ENCODE measurements at regions not wholly inside any gene's neighbourhood (a gene's known extent, or its start where the extent isn't known, plus 50 kb on each side); places are given as distances from the start of the nearest gene placed in this dataset.

GRCh38 chr7:116355424-116355765, 144.1 kb upstream of the CAV2 start:
- H3K4me1 ChIP-seq, result no peaks in the 10 kb centered on the region
- H3K36me3 ChIP-seq (ENCODE audit: control insufficient read depth, insufficient read depth, low read length), result no peaks in the 10 kb centered on the region
- no peak overlapping the region for H2AFZ ChIP-seq
- no peak for TF ChIP-seq CTCF (IDR thresholded peaks at IDR 0.05)
- no peaks in the 10 kb centered on the region for H3K27me3 ChIP-seq (ENCODE audit: control insufficient read depth, insufficient read depth, low read length)
- H3K79me2 ChIP-seq, result no peaks in the 10 kb centered on the region
- H3K4me2 ChIP-seq (ENCODE audit: low read length), result no peak overlapping the region
- no peaks in the 10 kb centered on the region for H3K9me3 ChIP-seq (ENCODE audit: control insufficient read depth, low read length)
- peak overlapping the region; percentile 71 for H3K27ac ChIP-seq
- no peak overlapping the region for H3K4me3 ChIP-seq (ENCODE audit: low read depth, low read length)
- no peak overlapping the region for H3K9ac ChIP-seq

GRCh38 chr7:116356333-116356965, 143.1 kb upstream of the CAV2 start:
- Histone ChIP-seq H3K36me3 (ENCODE audit: control insufficient read depth, insufficient read depth, low read length) (no peaks in the 10 kb centered on the region), H3K9me3 (ENCODE audit: control insufficient read depth, low read length) (no peaks in the 10 kb centered on the region), H3K4me1 (no peaks in the 10 kb centered on the region), H3K27ac (no peak overlapping the region), H3K27me3 (ENCODE audit: control insufficient read depth, insufficient read depth, low read length) (no peaks in the 10 kb centered on the region), H3K9ac (no peak overlapping the region), H2AFZ (no peak overlapping the region), H3K4me2 (ENCODE audit: low read length) (no peak overlapping the region), H3K79me2 (no peaks in the 10 kb centered on the region), H3K4me3 (ENCODE audit: low read depth, low read length) (no peak overlapping the region)
- TF ChIP-seq CTCF (IDR thresholded peaks at IDR 0.05), result no peak

GRCh38 chr7:116356979-116357378, 142.6 kb upstream of the CAV2 start:
- no peaks in the 10 kb centered on the region for H3K36me3 ChIP-seq (ENCODE audit: control insufficient read depth, insufficient read depth, low read length)

GRCh38 chr7:116357781-116358670, 141.5 kb upstream of the CAV2 start:
- Histone ChIP-seq H3K4me2 (ENCODE audit: low read length) (no peak overlapping the region), H3K27ac (no peak overlapping the region), H3K27me3 (ENCODE audit: control insufficient read depth, insufficient read depth, low read length) (no peaks in the 10 kb centered on the region), H3K9me3 (ENCODE audit: control insufficient read depth, low read length) (no peaks in the 10 kb centered on the region), H3K4me1 (no peaks in the 10 kb centered on the region), H2AFZ (no peak overlapping the region), H3K9ac (no peak overlapping the region), H3K79me2 (no peaks in the 10 kb centered on the region), H3K36me3 (ENCODE audit: control insufficient read depth, insufficient read depth, low read length) (no peaks in the 10 kb centered on the region), H3K4me3 (ENCODE audit: low read depth, low read length) (no peak overlapping the region)
- TF ChIP-seq CTCF (IDR thresholded peaks at IDR 0.05), result no peak

More at GRCh38 chr7:116356979-116357378, 142.6 kb upstream of the CAV2 start:
- no peak overlapping the region for H3K4me3 ChIP-seq (ENCODE audit: low read depth, low read length)
- no peak for TF ChIP-seq CTCF (IDR thresholded peaks at IDR 0.05)
- H3K79me2 ChIP-seq, result no peaks in the 10 kb centered on the region
- no peaks in the 10 kb centered on the region for H3K9me3 ChIP-seq (ENCODE audit: control insufficient read depth, low read length)
- H3K4me2 ChIP-seq (ENCODE audit: low read length), result no peak overlapping the region
- no peaks in the 10 kb centered on the region for H3K27me3 ChIP-seq (ENCODE audit: control insufficient read depth, insufficient read depth, low read length)
- no peak overlapping the region for H3K27ac ChIP-seq
- H3K4me1 ChIP-seq, result no peaks in the 10 kb centered on the region
- no peak overlapping the region for H2AFZ ChIP-seq
- H3K9ac ChIP-seq, result no peak overlapping the region
